H9 (cell line): ENCODE measurements at regions not wholly inside any gene's neighbourhood (a gene's known extent, or its start where the extent isn't known, plus 50 kb on each side); places are given as distances from the start of the nearest gene placed in this dataset.

Experiments used
- DNase-seq: peaks from one replicate; pipeline ENCODE4 v3.0.0-alpha.2; 2017
- H2AFZ ChIP-seq: one replicate; pipeline ENCODE4 v1.6.1; 2013; ENCODE audit warnings: mild to moderate bottlenecking, low read length, control low read depth, moderate library complexity
- H2AK5ac ChIP-seq: 2 replicates; pipeline ENCODE4 v1.6.1; 2013; ENCODE audit warnings: low read length, control low read depth, mixed read lengths; ENCODE audit not compliant: insufficient read length
- H2BK120ac ChIP-seq: one replicate; pipeline ENCODE4 v1.6.1; 2013; ENCODE audit warnings: low read depth, mild to moderate bottlenecking, low read length, control low read depth, inconsistent platforms; ENCODE audit not compliant: poor library complexity, severe bottlenecking
- H2BK12ac ChIP-seq: 2 replicates; pipeline ENCODE4 v1.6.1; 2013; ENCODE audit warnings: low read length, control low read depth, mixed read lengths, low read depth; ENCODE audit not compliant: insufficient read length
- H2BK15ac ChIP-seq: 2 replicates; pipeline ENCODE4 v1.6.1; 2013; ENCODE audit warnings: low read depth, low read length, control low read depth
- H2BK20ac ChIP-seq: one replicate; pipeline ENCODE4 v1.6.1; 2013; ENCODE audit warnings: low read depth, mild to moderate bottlenecking, low read length, control low read depth, inconsistent platforms; ENCODE audit not compliant: poor library complexity, severe bottlenecking
- H2BK5ac ChIP-seq: 2 replicates; pipeline ENCODE4 v1.6.1; 2013; ENCODE audit warnings: low read length, control low read depth, mixed read lengths; ENCODE audit not compliant: insufficient read length
- H3K14ac ChIP-seq: 2 replicates; pipeline ENCODE4 v1.6.1; 2013; ENCODE audit warnings: low read length, control low read depth; ENCODE audit not compliant: insufficient read depth
- H3K18ac ChIP-seq: 2 replicates; pipeline ENCODE4 v1.6.1; 2013; ENCODE audit warnings: low read depth, mild to moderate bottlenecking, mixed read lengths, low read length, control low read depth; ENCODE audit not compliant: insufficient read length
- H3K23ac ChIP-seq: 2 replicates; pipeline ENCODE4 v1.6.1; 2013; ENCODE audit warnings: low read length, control low read depth, mixed read lengths, low read depth; ENCODE audit not compliant: insufficient read length
- H3K23me2 ChIP-seq: 2 replicates; pipeline ENCODE4 v1.6.1; 2013; ENCODE audit warnings: low read depth, mild to moderate bottlenecking, mixed read lengths, low read length, control low read depth; ENCODE audit not compliant: insufficient read length, poor library complexity, severe bottlenecking
- H3K27ac ChIP-seq: 2 replicates; pipeline ENCODE4 v1.5.1; 2013; ENCODE audit warnings: low read length, control low read depth, mixed read lengths, low read depth; ENCODE audit not compliant: insufficient read length
- H3K27me3 ChIP-seq: 2 replicates; pipeline ENCODE4 v1.6.1; 2013; ENCODE audit warnings: low read length, control low read depth, inconsistent platforms; ENCODE audit not compliant: insufficient read depth
- H3K4ac ChIP-seq: 2 replicates; pipeline ENCODE4 v1.6.1; 2013; ENCODE audit warnings: low read depth, mild to moderate bottlenecking, control low read depth, inconsistent platforms, low read length, moderate library complexity
- H3K4me1 ChIP-seq: 2 replicates; pipeline ENCODE4 v1.6.1; 2013; ENCODE audit warnings: low read length, control low read depth, inconsistent platforms; ENCODE audit not compliant: insufficient read depth
- H3K4me2 ChIP-seq: 2 replicates; pipeline ENCODE4 v1.6.1; 2013; ENCODE audit warnings: low read length, control low read depth, mixed read lengths; ENCODE audit not compliant: insufficient read length, insufficient read depth
- H3K56ac ChIP-seq: 2 replicates; pipeline ENCODE4 v1.6.1; 2013; ENCODE audit warnings: low read depth, mild to moderate bottlenecking, mixed read lengths, low read length, control low read depth; ENCODE audit not compliant: insufficient read length
- H3K79me1 ChIP-seq: 2 replicates; pipeline ENCODE4 v1.6.1; 2013; ENCODE audit warnings: low read depth, mild to moderate bottlenecking, moderate library complexity, low read length, control low read depth, inconsistent platforms; ENCODE audit not compliant: insufficient read depth, poor library complexity, severe bottlenecking
- H3K79me2 ChIP-seq: 2 replicates; pipeline ENCODE4 v1.6.1; 2013; ENCODE audit warnings: low read length, control low read depth, inconsistent platforms; ENCODE audit not compliant: insufficient read depth
- H3K9ac ChIP-seq: 2 replicates; pipeline ENCODE4 v1.6.1; 2013; ENCODE audit warnings: low read length, control low read depth, mixed read lengths; ENCODE audit not compliant: insufficient read length; ENCODE audit errors: extremely low read depth
- H3K9me3 ChIP-seq: one replicate; pipeline ENCODE4 v1.6.1; 2013; ENCODE audit warnings: low read depth, low read length, inconsistent platforms; ENCODE audit not compliant: control insufficient read depth
- H3T11ph ChIP-seq: one replicate; pipeline ENCODE4 v1.6.1; 2013; ENCODE audit warnings: mild to moderate bottlenecking, low read length, control low read depth, inconsistent platforms
- H4K20me1 ChIP-seq: one replicate; pipeline ENCODE4 v1.6.1; 2013; ENCODE audit not compliant: control insufficient read depth, insufficient read length, insufficient read depth
- H4K5ac ChIP-seq: 2 replicates; pipeline ENCODE4 v1.6.1; 2013; ENCODE audit warnings: low read depth, mild to moderate bottlenecking, mixed read lengths, low read length, control low read depth; ENCODE audit not compliant: insufficient read length
- H4K8ac ChIP-seq: replicated peaks from 2 replicates; pipeline ENCODE4 v1.6.1; 2013; ENCODE audit warnings: low read length, control low read depth, mixed read lengths, low read depth; ENCODE audit not compliant: insufficient read length
- H4K91ac ChIP-seq: 2 replicates; pipeline ENCODE4 v1.6.1; 2013; ENCODE audit warnings: low read depth, mild to moderate bottlenecking, moderate library complexity, mixed read lengths, low read length, control low read depth; ENCODE audit not compliant: insufficient read length
- H3K27ac Mint-ChIP-seq, 3 experiments: 2 replicates in 2 of 3; 3 replicates in 1 of 3; pipeline ENCODE4 v1.8.0; 2020 to 2021; ENCODE audit warnings: mixed read lengths in 3 of 3, mild to moderate bottlenecking in 1 of 3, moderate library complexity in 1 of 3
- H3K27me3 Mint-ChIP-seq: 2 replicates; pipeline ENCODE4 v1.8.0; 2021; ENCODE audit warnings: low read depth, mild to moderate bottlenecking, moderate library complexity, mixed read lengths
- H3K36me3 Mint-ChIP-seq, 3 experiments: 2 replicates in 2 of 3; 3 replicates in 1 of 3; pipeline ENCODE4 v1.8.0; 2020 to 2021; ENCODE audit warnings: low read depth in 3 of 3, mixed read lengths in 3 of 3; ENCODE audit not compliant: insufficient read depth in 1 of 3
- H3K4me1 Mint-ChIP-seq, 2 experiments: 2 replicates each; pipeline ENCODE4 v1.8.0; 2020; ENCODE audit warnings: mixed read lengths in 2 of 2
- H3K4me3 Mint-ChIP-seq, 2 experiments: 2 replicates in 1 of 2; 3 replicates in 1 of 2; pipeline ENCODE4 v1.8.0; 2020 to 2021; ENCODE audit warnings: mild to moderate bottlenecking in 2 of 2, mixed read lengths in 2 of 2, moderate library complexity in 1 of 2
- H3K9me3 Mint-ChIP-seq, 2 experiments: 2 replicates in 1 of 2; 3 replicates in 1 of 2; pipeline ENCODE4 v1.8.0; 2020; ENCODE audit warnings: mild to moderate bottlenecking in 2 of 2, mixed read lengths in 2 of 2, moderate library complexity in 1 of 2
- WGBS: extraction: QIAGEN DNeasy Blood & Tissue Kit; methylation state at CpG from one replicate; pipeline ENCODE4 v1.1.7; 2013; ENCODE audit warnings: missing lambda C conversion rate, low lambda C conversion rate, mixed read lengths; ENCODE audit not compliant: insufficient read length; ENCODE audit errors: extremely low coverage; 5-methylcytosine and 5-hydroxymethylcytosine counted together
- TF ChIP-seq, protein P1 (sequence below): fragments of 200-600 bp; sonication (generic); conservative IDR thresholded peaks from 3 replicates; pipeline ENCODE4 v1.8.0; 2021; ENCODE audit warnings: antibody characterized with exemption, mild to moderate bottlenecking

- Histone ChIP-seq H4K5ac (no peak overlapping the region), H3K14ac (no peak overlapping the region), H3K23ac (no peak overlapping the region), H2AFZ (no peak overlapping the region), H3K56ac (no peak overlapping the region), H2BK12ac (no peak overlapping the region), H2BK5ac (no peak overlapping the region), H4K20me1 (no peaks in the 10 kb centered on the region), H3K4ac (no peak overlapping the region), H3K27me3 (no peaks in the 10 kb centered on the region), H2BK15ac (no peak overlapping the region), H2BK120ac (no peak overlapping the region), H3K18ac (no peak overlapping the region), H3K79me2 (no peaks in the 10 kb centered on the region), H3T11ph (no peak overlapping the region), H3K4me1 (peaks cover 2% of the 10 kb centered on the region; the same call in 1 of the 2 replicates), H3K9me3 (no peaks in the 10 kb centered on the region), H3K9ac (no peak overlapping the region), H3K4me2 (no peak overlapping the region), H3K27ac (no peak overlapping the region), H4K91ac (no peak overlapping the region), H2AK5ac (no peak overlapping the region), H4K8ac (no peak overlapping the region), H3K23me2 (no peaks in the 10 kb centered on the region), H3K79me1 (no peaks in the 10 kb centered on the region), H2BK20ac (no peak overlapping the region)
- no peaks in the 10 kb centered on the region for H3K9me3 Mint-ChIP-seq
- H3K27me3 Mint-ChIP-seq = no peaks in the 10 kb centered on the region
- no peaks in the 10 kb centered on the region for H3K36me3 Mint-ChIP-seq
- TF ChIP-seq, protein P1, sequence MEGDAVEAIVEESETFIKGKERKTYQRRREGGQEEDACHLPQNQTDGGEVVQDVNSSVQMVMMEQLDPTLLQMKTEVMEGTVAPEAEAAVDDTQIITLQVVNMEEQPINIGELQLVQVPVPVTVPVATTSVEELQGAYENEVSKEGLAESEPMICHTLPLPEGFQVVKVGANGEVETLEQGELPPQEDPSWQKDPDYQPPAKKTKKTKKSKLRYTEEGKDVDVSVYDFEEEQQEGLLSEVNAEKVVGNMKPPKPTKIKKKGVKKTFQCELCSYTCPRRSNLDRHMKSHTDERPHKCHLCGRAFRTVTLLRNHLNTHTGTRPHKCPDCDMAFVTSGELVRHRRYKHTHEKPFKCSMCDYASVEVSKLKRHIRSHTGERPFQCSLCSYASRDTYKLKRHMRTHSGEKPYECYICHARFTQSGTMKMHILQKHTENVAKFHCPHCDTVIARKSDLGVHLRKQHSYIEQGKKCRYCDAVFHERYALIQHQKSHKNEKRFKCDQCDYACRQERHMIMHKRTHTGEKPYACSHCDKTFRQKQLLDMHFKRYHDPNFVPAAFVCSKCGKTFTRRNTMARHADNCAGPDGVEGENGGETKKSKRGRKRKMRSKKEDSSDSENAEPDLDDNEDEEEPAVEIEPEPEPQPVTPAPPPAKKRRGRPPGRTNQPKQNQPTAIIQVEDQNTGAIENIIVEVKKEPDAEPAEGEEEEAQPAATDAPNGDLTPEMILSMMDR = no peak
- peaks cover 0 to under 1% of the 10 kb centered on the region in 2 experiments; a peak in 3 of 4 replicates for H3K4me1 Mint-ChIP-seq
- no peak overlapping the region for H3K27ac Mint-ChIP-seq
- no peak for DNase-seq
- no CpG with 5 or more reads among the region's 5 CpGs for WGBS
- H3K4me3 Mint-ChIP-seq = no peak overlapping the region
These were observed 739.2 kb upstream of the NR2F2 start for GRCh38 chr15:95591270-95591669.
